Stomach (tissue), 4 donors: ENCODE measurements at regions not wholly inside any gene's neighbourhood (a gene's known extent, or its start where the extent isn't known, plus 50 kb on each side); places are given as distances from the start of the nearest gene placed in this dataset.

Experiments used
- CTCF ChIP-seq, 7 experiments: fragments of 450-650 bp in 4 of 7; fragments of 200-600 bp in 3 of 7; sonication (generic) in 3 of 7; IDR thresholded peaks; one replicate each; pipeline ENCODE4 v1.5.1; 2016 to 2019; ENCODE audit warnings: antibody characterized with exemption in 7 of 7, control low read depth in 2 of 7, mild to moderate bottlenecking in 1 of 7
- EP300 ChIP-seq: sonication (generic); formaldehyde crosslinking; IDR thresholded peaks from one replicate; pipeline ENCODE4 v1.6.1; 2017; ENCODE audit warnings: antibody characterized with exemption
- POLR2A ChIP-seq, 4 donors: fragments of 450-650 bp; IDR thresholded peaks; one replicate each; pipeline ENCODE4 v1.6.1; 2016; ENCODE audit warnings: antibody characterized with exemption in 4 of 4, control low read depth in 2 of 4, mild to moderate bottlenecking in 1 of 4, moderate library complexity in 1 of 4

- TF ChIP-seq CTCF (IDR thresholded peaks at IDR 0.05): no peak
- no peak for TF ChIP-seq POLR2A (IDR thresholded peaks at IDR 0.05)
- no peak for TF ChIP-seq EP300
Measured at GRCh38 chr3:79886204-79886603, 118.4 kb upstream of the ROBO1 start.
